GM23338 (cell line): ENCODE measurements at regions not wholly inside any gene's neighbourhood (a gene's known extent, or its start where the extent isn't known, plus 50 kb on each side); places are given as distances from the start of the nearest gene placed in this dataset.

Source experiments
- CREB1 ChIP-seq: fragments of 250-450 bp; sonication (Bioruptor Pico); IDR thresholded peaks from 2 replicates; pipeline ENCODE4 v1.5.0; 2020; ENCODE audit warnings: low read depth, mild to moderate bottlenecking, moderate library complexity
- EZH2 ChIP-seq: fragments of 200-600 bp; sonication (generic); IDR thresholded peaks from one replicate; pipeline ENCODE4 v1.8.0; 2017; ENCODE audit warnings: antibody characterized with exemption, mild to moderate bottlenecking, low read depth; ENCODE audit not compliant: unreplicated experiment
- EZH2phosphoT487 ChIP-seq: fragments of 200-600 bp; sonication (generic); IDR thresholded peaks from one replicate; pipeline ENCODE4 v1.8.1; 2018; ENCODE audit warnings: antibody characterized with exemption; ENCODE audit not compliant: unreplicated experiment
- POLR2AphosphoS5 ChIP-seq: IDR thresholded peaks from 2 replicates; pipeline ENCODE4 v1.6.1; 2016; ENCODE audit warnings: antibody characterized with exemption, low read depth
- STAT1 ChIP-seq: IDR thresholded peaks from one replicate; pipeline ENCODE4 v1.6.1; 2016; ENCODE audit warnings: antibody characterized with exemption; ENCODE audit not compliant: unreplicated experiment
- ZNF331 ChIP-seq: fragments of 250-450 bp; sonication (Bioruptor Pico); IDR thresholded peaks from 2 replicates; pipeline ENCODE4 v1.5.0; 2020; ENCODE audit warnings: low read depth, mild to moderate bottlenecking, moderate library complexity
- TF ChIP-seq, protein P1 (sequence below), 2 experiments: fragments of 200-600 bp in 1 of 2; sonication (generic) in 1 of 2; conservative IDR thresholded peaks; 2 replicates each; pipeline versions ENCODE4 v1.5.1 to v1.6.1; 2016 to 2017; ENCODE audit warnings: antibody characterized with exemption in 2 of 2, low read depth in 2 of 2, mild to moderate bottlenecking in 2 of 2, moderate library complexity in 1 of 2
- TF ChIP-seq, protein P2 (sequence below): IDR thresholded peaks from one replicate; pipeline ENCODE4 v1.6.1; 2018; ENCODE audit warnings: antibody characterized with exemption; ENCODE audit not compliant: unreplicated experiment
- TF ChIP-seq, protein P3 (sequence below): IDR thresholded peaks from 2 replicates; pipeline ENCODE4 v1.6.1; 2016; ENCODE audit warnings: antibody characterized with exemption
- TF ChIP-seq, protein P4 (sequence below): fragments of 250-450 bp; sonication (Bioruptor Pico); IDR thresholded peaks from 2 replicates; pipeline ENCODE4 v1.5.0; 2020; ENCODE audit warnings: mild to moderate bottlenecking, moderate library complexity

DNA sequence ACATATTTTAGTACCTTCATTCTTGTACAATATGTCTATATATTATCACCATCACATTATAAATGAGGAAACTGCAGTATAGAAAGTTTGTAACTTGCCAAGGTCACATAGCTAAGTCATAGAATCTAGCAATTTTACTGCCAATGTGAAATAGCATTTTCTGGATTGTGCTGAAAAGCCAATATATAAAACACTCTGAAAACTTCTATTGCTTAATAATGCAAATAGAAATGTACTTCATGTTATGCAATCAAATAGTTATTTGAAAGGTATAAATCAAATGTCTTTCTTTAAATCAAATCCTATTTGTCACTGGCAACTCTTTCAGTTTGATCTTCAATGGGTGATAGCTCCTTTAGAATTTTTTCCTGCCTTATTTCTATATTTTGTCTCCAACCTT, 129.5 kb downstream of the TMEM26 start:
- TF ChIP-seq, protein P1, sequence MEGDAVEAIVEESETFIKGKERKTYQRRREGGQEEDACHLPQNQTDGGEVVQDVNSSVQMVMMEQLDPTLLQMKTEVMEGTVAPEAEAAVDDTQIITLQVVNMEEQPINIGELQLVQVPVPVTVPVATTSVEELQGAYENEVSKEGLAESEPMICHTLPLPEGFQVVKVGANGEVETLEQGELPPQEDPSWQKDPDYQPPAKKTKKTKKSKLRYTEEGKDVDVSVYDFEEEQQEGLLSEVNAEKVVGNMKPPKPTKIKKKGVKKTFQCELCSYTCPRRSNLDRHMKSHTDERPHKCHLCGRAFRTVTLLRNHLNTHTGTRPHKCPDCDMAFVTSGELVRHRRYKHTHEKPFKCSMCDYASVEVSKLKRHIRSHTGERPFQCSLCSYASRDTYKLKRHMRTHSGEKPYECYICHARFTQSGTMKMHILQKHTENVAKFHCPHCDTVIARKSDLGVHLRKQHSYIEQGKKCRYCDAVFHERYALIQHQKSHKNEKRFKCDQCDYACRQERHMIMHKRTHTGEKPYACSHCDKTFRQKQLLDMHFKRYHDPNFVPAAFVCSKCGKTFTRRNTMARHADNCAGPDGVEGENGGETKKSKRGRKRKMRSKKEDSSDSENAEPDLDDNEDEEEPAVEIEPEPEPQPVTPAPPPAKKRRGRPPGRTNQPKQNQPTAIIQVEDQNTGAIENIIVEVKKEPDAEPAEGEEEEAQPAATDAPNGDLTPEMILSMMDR (conservative IDR thresholded peaks at IDR 0.05; ENCODE audit: low read depth in 2 of 2) = no peak
- TF ChIP-seq POLR2AphosphoS5 = no peak
- TF ChIP-seq EZH2 = no peak
- TF ChIP-seq, protein P2, sequence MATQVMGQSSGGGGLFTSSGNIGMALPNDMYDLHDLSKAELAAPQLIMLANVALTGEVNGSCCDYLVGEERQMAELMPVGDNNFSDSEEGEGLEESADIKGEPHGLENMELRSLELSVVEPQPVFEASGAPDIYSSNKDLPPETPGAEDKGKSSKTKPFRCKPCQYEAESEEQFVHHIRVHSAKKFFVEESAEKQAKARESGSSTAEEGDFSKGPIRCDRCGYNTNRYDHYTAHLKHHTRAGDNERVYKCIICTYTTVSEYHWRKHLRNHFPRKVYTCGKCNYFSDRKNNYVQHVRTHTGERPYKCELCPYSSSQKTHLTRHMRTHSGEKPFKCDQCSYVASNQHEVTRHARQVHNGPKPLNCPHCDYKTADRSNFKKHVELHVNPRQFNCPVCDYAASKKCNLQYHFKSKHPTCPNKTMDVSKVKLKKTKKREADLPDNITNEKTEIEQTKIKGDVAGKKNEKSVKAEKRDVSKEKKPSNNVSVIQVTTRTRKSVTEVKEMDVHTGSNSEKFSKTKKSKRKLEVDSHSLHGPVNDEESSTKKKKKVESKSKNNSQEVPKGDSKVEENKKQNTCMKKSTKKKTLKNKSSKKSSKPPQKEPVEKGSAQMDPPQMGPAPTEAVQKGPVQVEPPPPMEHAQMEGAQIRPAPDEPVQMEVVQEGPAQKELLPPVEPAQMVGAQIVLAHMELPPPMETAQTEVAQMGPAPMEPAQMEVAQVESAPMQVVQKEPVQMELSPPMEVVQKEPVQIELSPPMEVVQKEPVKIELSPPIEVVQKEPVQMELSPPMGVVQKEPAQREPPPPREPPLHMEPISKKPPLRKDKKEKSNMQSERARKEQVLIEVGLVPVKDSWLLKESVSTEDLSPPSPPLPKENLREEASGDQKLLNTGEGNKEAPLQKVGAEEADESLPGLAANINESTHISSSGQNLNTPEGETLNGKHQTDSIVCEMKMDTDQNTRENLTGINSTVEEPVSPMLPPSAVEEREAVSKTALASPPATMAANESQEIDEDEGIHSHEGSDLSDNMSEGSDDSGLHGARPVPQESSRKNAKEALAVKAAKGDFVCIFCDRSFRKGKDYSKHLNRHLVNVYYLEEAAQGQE = no peak
- no peak for TF ChIP-seq EZH2phosphoT487
- TF ChIP-seq, protein P3, sequence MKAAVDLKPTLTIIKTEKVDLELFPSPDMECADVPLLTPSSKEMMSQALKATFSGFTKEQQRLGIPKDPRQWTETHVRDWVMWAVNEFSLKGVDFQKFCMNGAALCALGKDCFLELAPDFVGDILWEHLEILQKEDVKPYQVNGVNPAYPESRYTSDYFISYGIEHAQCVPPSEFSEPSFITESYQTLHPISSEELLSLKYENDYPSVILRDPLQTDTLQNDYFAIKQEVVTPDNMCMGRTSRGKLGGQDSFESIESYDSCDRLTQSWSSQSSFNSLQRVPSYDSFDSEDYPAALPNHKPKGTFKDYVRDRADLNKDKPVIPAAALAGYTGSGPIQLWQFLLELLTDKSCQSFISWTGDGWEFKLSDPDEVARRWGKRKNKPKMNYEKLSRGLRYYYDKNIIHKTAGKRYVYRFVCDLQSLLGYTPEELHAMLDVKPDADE = no peak
- TF ChIP-seq, protein P4, sequence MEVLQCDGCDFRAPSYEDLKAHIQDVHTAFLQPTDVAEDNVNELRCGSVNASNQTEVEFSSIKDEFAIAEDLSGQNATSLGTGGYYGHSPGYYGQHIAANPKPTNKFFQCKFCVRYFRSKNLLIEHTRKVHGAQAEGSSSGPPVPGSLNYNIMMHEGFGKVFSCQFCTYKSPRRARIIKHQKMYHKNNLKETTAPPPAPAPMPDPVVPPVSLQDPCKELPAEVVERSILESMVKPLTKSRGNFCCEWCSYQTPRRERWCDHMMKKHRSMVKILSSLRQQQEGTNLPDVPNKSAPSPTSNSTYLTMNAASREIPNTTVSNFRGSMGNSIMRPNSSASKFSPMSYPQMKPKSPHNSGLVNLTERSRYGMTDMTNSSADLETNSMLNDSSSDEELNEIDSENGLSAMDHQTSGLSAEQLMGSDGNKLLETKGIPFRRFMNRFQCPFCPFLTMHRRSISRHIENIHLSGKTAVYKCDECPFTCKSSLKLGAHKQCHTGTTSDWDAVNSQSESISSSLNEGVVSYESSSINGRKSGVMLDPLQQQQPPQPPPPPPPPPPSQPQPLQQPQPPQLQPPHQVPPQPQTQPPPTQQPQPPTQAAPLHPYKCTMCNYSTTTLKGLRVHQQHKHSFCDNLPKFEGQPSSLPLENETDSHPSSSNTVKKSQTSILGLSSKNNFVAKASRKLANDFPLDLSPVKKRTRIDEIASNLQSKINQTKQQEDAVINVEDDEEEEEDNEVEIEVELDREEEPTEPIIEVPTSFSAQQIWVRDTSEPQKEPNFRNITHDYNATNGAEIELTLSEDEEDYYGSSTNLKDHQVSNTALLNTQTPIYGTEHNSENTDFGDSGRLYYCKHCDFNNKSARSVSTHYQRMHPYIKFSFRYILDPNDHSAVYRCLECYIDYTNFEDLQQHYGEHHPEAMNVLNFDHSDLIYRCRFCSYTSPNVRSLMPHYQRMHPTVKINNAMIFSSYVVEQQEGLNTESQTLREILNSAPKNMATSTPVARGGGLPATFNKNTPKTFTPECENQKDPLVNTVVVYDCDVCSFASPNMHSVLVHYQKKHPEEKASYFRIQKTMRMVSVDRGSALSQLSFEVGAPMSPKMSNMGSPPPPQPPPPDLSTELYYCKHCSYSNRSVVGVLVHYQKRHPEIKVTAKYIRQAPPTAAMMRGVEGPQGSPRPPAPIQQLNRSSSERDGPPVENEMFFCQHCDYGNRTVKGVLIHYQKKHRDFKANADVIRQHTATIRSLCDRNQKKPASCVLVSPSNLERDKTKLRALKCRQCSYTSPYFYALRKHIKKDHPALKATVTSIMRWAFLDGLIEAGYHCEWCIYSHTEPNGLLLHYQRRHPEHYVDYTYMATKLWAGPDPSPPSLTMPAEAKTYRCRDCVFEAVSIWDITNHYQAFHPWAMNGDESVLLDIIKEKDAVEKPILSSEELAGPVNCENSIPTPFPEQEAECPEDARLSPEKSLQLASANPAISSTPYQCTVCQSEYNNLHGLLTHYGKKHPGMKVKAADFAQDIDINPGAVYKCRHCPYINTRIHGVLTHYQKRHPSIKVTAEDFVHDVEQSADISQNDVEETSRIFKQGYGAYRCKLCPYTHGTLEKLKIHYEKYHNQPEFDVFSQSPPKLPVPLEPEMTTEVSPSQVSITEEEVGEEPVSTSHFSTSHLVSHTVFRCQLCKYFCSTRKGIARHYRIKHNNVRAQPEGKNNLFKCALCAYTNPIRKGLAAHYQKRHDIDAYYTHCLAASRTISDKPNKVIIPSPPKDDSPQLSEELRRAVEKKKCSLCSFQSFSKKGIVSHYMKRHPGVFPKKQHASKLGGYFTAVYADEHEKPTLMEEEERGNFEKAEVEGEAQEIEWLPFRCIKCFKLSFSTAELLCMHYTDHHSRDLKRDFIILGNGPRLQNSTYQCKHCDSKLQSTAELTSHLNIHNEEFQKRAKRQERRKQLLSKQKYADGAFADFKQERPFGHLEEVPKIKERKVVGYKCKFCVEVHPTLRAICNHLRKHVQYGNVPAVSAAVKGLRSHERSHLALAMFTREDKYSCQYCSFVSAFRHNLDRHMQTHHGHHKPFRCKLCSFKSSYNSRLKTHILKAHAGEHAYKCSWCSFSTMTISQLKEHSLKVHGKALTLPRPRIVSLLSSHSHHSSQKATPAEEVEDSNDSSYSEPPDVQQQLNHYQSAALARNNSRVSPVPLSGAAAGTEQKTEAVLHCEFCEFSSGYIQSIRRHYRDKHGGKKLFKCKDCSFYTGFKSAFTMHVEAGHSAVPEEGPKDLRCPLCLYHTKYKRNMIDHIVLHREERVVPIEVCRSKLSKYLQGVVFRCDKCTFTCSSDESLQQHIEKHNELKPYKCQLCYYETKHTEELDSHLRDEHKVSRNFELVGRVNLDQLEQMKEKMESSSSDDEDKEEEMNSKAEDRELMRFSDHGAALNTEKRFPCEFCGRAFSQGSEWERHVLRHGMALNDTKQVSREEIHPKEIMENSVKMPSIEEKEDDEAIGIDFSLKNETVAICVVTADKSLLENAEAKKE (CRISPR knock-in tag) = no peak
- no peak for TF ChIP-seq CREB1 (CRISPR knock-in tag)
- no peak for TF ChIP-seq ZNF331 (CRISPR knock-in tag)
- no peak for TF ChIP-seq STAT1
